Liver (tissue), 8 donors: ENCODE measurements at regions not wholly inside any gene's neighbourhood (a gene's known extent, or its start where the extent isn't known, plus 50 kb on each side); places are given as distances from the start of the nearest gene placed in this dataset.

Experiments
- DNase-seq: peaks from one replicate; pipeline ENCODE4 v3.0.0-alpha.2; 2017; ENCODE audit warnings: low spot score
- H3K27ac ChIP-seq, 2 donors: one replicate each; pipeline ENCODE4 v1.7.0; 2013; ENCODE audit warnings: inconsistent platforms in 2 of 2, low read length in 2 of 2, control low read depth in 1 of 2, low read depth in 1 of 2, mild to moderate bottlenecking in 1 of 2
- H3K27me3 ChIP-seq, 4 donors: one replicate each; pipeline versions ENCODE4 v1.6.1 to v1.7.0; 2013; ENCODE audit warnings: low read length in 3 of 4, inconsistent platforms in 1 of 4, mild to moderate bottlenecking in 1 of 4, moderate library complexity in 1 of 4; ENCODE audit not compliant: control insufficient read depth in 4 of 4, insufficient read depth in 4 of 4
- H3K36me3 ChIP-seq, 4 donors: one replicate each; pipeline versions ENCODE4 v1.6.1 to v1.7.0; 2013; ENCODE audit warnings: low read length in 3 of 4, mild to moderate bottlenecking in 3 of 4, low read depth in 1 of 4, moderate library complexity in 1 of 4; ENCODE audit not compliant: control insufficient read depth in 4 of 4, insufficient read depth in 3 of 4
- H3K4me1 ChIP-seq, 4 donors: one replicate each; pipeline versions ENCODE4 v1.6.1 to v1.7.0; 2013; ENCODE audit warnings: low read length in 3 of 4, mild to moderate bottlenecking in 3 of 4, moderate library complexity in 1 of 4; ENCODE audit not compliant: control insufficient read depth in 4 of 4, insufficient read depth in 4 of 4
- H3K4me3 ChIP-seq, 3 donors: one replicate each; pipeline versions ENCODE4 v1.6.1 to v1.7.0; 2013; ENCODE audit warnings: low read length in 3 of 3, control low read depth in 1 of 3, low read depth in 1 of 3, mild to moderate bottlenecking in 1 of 3
- H3K9ac ChIP-seq, 2 donors: one replicate each; pipeline ENCODE4 v1.7.0; 2013; ENCODE audit warnings: low read length in 2 of 2, mild to moderate bottlenecking in 2 of 2, moderate library complexity in 2 of 2, control low read depth in 1 of 2, low read depth in 1 of 2
- H3K9me3 ChIP-seq, 4 donors: one replicate each; pipeline versions ENCODE4 v1.6.1 to v1.7.0; 2013; ENCODE audit warnings: low read length in 3 of 4; ENCODE audit not compliant: control insufficient read depth in 4 of 4
- ATF3 ChIP-seq: IDR thresholded peaks from 2 replicates; pipeline ENCODE4 v1.6.1; 2016; ENCODE audit warnings: antibody characterized with exemption
- CTCF ChIP-seq: fragments of 150-350 bp; IDR thresholded peaks from 2 replicates; pipeline ENCODE4 v1.5.1; 2017; ENCODE audit warnings: improper control_type of control experiment, low read depth, low read length; ENCODE audit not compliant: missing input control
- EGR1 ChIP-seq, 2 donors: IDR thresholded peaks; 2 replicates each; pipeline ENCODE4 v1.6.1; 2016 to 2018; ENCODE audit warnings: antibody characterized with exemption in 2 of 2, low read depth in 2 of 2
- FOXA1 ChIP-seq: IDR thresholded peaks from 2 replicates; pipeline ENCODE4 v1.6.1; 2016; ENCODE audit warnings: antibody characterized with exemption
- FOXA2 ChIP-seq: IDR thresholded peaks from 2 replicates; pipeline ENCODE4 v1.6.1; 2016; ENCODE audit warnings: antibody characterized with exemption
- GABPA ChIP-seq, 2 donors: IDR thresholded peaks in 1 of 2; conservative IDR thresholded peaks in 1 of 2; 2 replicates each; pipeline ENCODE4 v1.6.1; 2016; ENCODE audit warnings: antibody characterized with exemption in 2 of 2, mild to moderate bottlenecking in 1 of 2, moderate library complexity in 1 of 2
- HNF4A ChIP-seq, 2 donors: conservative IDR thresholded peaks; 2 replicates each; pipeline ENCODE4 v1.6.1; 2016; ENCODE audit warnings: antibody characterized with exemption in 2 of 2, mild to moderate bottlenecking in 2 of 2
- HNF4G ChIP-seq: IDR thresholded peaks from 2 replicates; pipeline ENCODE4 v1.6.1; 2016; ENCODE audit warnings: antibody characterized with exemption
- JUND ChIP-seq, 2 donors: IDR thresholded peaks; 2 replicates each; pipeline ENCODE4 v1.6.1; 2016; ENCODE audit warnings: antibody characterized with exemption in 2 of 2
- MAX ChIP-seq: IDR thresholded peaks from 2 replicates; pipeline ENCODE4 v1.6.1; 2016; ENCODE audit warnings: antibody characterized with exemption
- NR2F2 ChIP-seq: IDR thresholded peaks from 2 replicates; pipeline ENCODE4 v1.6.1; 2016; ENCODE audit warnings: antibody characterized with exemption
- RAD21 ChIP-seq, 2 donors: IDR thresholded peaks; 2 replicates each; pipeline ENCODE4 v1.6.1; 2016; ENCODE audit warnings: antibody characterized with exemption in 2 of 2, mild to moderate bottlenecking in 2 of 2
- REST ChIP-seq: IDR thresholded peaks from 2 replicates; pipeline ENCODE4 v1.6.1; 2016; ENCODE audit warnings: antibody characterized with exemption, mild to moderate bottlenecking
- RXRA ChIP-seq, 2 donors: IDR thresholded peaks; 2 replicates each; pipeline ENCODE4 v1.6.1; 2017 to 2018; ENCODE audit warnings: antibody characterized with exemption in 2 of 2, mild to moderate bottlenecking in 1 of 2
- SP1 ChIP-seq: IDR thresholded peaks from 2 replicates; pipeline ENCODE4 v1.6.1; 2018; ENCODE audit warnings: antibody characterized with exemption, mild to moderate bottlenecking
- TAF1 ChIP-seq: conservative IDR thresholded peaks from 2 replicates; pipeline ENCODE4 v1.6.1; 2016; ENCODE audit warnings: antibody characterized with exemption, mild to moderate bottlenecking
- YY1 ChIP-seq: IDR thresholded peaks from 2 replicates; pipeline ENCODE4 v1.6.1; 2016; ENCODE audit warnings: antibody characterized with exemption, mild to moderate bottlenecking
- ZBTB33 ChIP-seq: IDR thresholded peaks from 2 replicates; pipeline ENCODE4 v1.6.1; 2016; ENCODE audit warnings: antibody characterized with exemption
- WGBS: extraction: QIAGEN DNeasy Blood & Tissue Kit; methylation state at CpG from one replicate; pipeline ENCODE4 v1.1.7; 2013; 5-methylcytosine and 5-hydroxymethylcytosine counted together
- donor health status: healthy.
- donor health status: healthy.
- donor health status: healthy.
- donor health status: healthy.
- donor health status: healthy.

- peak overlapping the region; percentile 37 to 71 for H3K27ac ChIP-seq
- H3K4me3 ChIP-seq: peak overlapping the region in 2 of 3 donors; percentile 39 to 41
- H3K9ac ChIP-seq: peak overlapping the region in 1 of 2 donors; percentile 65
Observed at GRCh38 chr4:68732653-68733466, 62.4 kb upstream of the UGT2B15 start.

More at GRCh38 chr4:68732653-68733466, 62.4 kb upstream of the UGT2B15 start:
- no peak for DNase-seq
- WGBS: 10% methylated on average over 5 of the region's 5 CpGs
- Histone ChIP-seq H3K9me3 (no peaks in the 10 kb centered on the region), H3K4me1 (peaks cover 0 to 30% (median 18%) of the 10 kb centered on the region in 4 donors), H3K36me3 (no peaks in the 10 kb centered on the region), H3K27me3 (no peaks in the 10 kb centered on the region)
- peak; percentile 40 for TF ChIP-seq HNF4G
- peak; percentile 92 for TF ChIP-seq TAF1
- TF ChIP-seq CTCF: peak; percentile 7
- peak; percentile 91 for TF ChIP-seq ZBTB33
- TF ChIP-seq FOXA2: peak; percentile 77
- TF ChIP-seq MAX: peak; percentile 72
- TF ChIP-seq NR2F2: no peak
- peak in 1 of 2 donors; percentile 17 for TF ChIP-seq GABPA (IDR thresholded peaks at IDR 0.05 in 1 of 2, conservative IDR thresholded peaks at IDR 0.05 in 1 of 2)
- TF ChIP-seq EGR1 (IDR thresholded peaks at IDR 0.05; ENCODE audit: low read depth in 2 of 2): peak; percentile 27 to 47
- no peak for TF ChIP-seq FOXA1
- TF ChIP-seq REST: peak; percentile 87
- TF ChIP-seq HNF4A (conservative IDR thresholded peaks at IDR 0.05): peak; percentile 74 to 77
- peak; percentile 78 for TF ChIP-seq YY1
- TF ChIP-seq SP1: peak; percentile 76
- peak; percentile 60 to 68 for TF ChIP-seq RAD21 (IDR thresholded peaks at IDR 0.05)
- TF ChIP-seq RXRA (IDR thresholded peaks at IDR 0.05): peak; percentile 30 to 78
- TF ChIP-seq ATF3: peak; percentile 73
- peak; percentile 55 to 77 for TF ChIP-seq JUND (IDR thresholded peaks at IDR 0.05)
